Lung (tissue), 11 donors: ENCODE measurements at regions not wholly inside any gene's neighbourhood (a gene's known extent, or its start where the extent isn't known, plus 50 kb on each side); places are given as distances from the start of the nearest gene placed in this dataset.

ENCODE experiments used
- ATAC-seq: fragments of 200-7000 bp; cut with Tn5 transposase; one replicate; pipeline ENCODE4 v1.9.1; 2020; ENCODE audit warnings: moderate number of reproducible peaks; ENCODE audit not compliant: insufficient read depth, low FRiP score
- DNase-seq, 3 donors: peaks; one replicate each; pipeline ENCODE4 v3.0.0-alpha.2; 2013 to 2017
- H3K27ac ChIP-seq, 2 donors: one replicate each; pipeline ENCODE4 v1.5.1; 2013; ENCODE audit warnings: mild to moderate bottlenecking in 2 of 2, moderate library complexity in 2 of 2, control low read depth in 1 of 2, inconsistent platforms in 1 of 2, low read depth in 1 of 2, low read length in 1 of 2
- H3K27me3 ChIP-seq, 3 donors: one replicate each; pipeline ENCODE4 v1.5.1; 2013; ENCODE audit warnings: low read length in 2 of 3; ENCODE audit not compliant: control insufficient read depth in 3 of 3, insufficient read depth in 3 of 3
- H3K36me3 ChIP-seq, 4 donors: one replicate each; pipeline ENCODE4 v1.5.1; 2013; ENCODE audit warnings: low read length in 4 of 4, mild to moderate bottlenecking in 1 of 4, moderate library complexity in 1 of 4; ENCODE audit not compliant: control insufficient read depth in 4 of 4, insufficient read depth in 4 of 4
- H3K4me1 ChIP-seq, 5 donors: one replicate each; pipeline ENCODE4 v1.5.1; 2013; ENCODE audit warnings: low read length in 5 of 5, mild to moderate bottlenecking in 2 of 5, moderate library complexity in 1 of 5; ENCODE audit not compliant: control insufficient read depth in 5 of 5, insufficient read depth in 5 of 5
- H3K4me3 ChIP-seq: one replicate; pipeline ENCODE4 v1.5.1; 2013; ENCODE audit warnings: mild to moderate bottlenecking, control low read depth, moderate library complexity
- H3K9ac ChIP-seq, 2 donors: one replicate each; pipeline ENCODE4 v1.5.1; 2013; ENCODE audit warnings: low read length in 2 of 2, control low read depth in 1 of 2; ENCODE audit not compliant: insufficient read depth in 1 of 2
- H3K9me3 ChIP-seq, 4 donors: one replicate each; pipeline ENCODE4 v1.5.1; 2013; ENCODE audit warnings: low read length in 3 of 4, mild to moderate bottlenecking in 1 of 4, moderate library complexity in 1 of 4; ENCODE audit not compliant: control insufficient read depth in 4 of 4, insufficient read depth in 3 of 4
- WGBS, 2 donors: extraction: QIAGEN DNeasy Blood & Tissue Kit; methylation state at CpG; one replicate each; pipeline ENCODE4 v1.1.7; 2013; 5-methylcytosine and 5-hydroxymethylcytosine counted together
- TF ChIP-seq, protein P1 (sequence below): IDR thresholded peaks from 2 replicates; pipeline ENCODE4 v1.5.1; 2012; ENCODE audit warnings: mild to moderate bottlenecking; ENCODE audit errors: control extremely low read depth, extremely low read depth
- donor health status: control.
- donor health status: control.
- donor health status: Bipolar disorder and iron deficiency.
- donor health status: healthy.
- donor health status: DM: yes; HTN: yes; CAD: no.

DNA sequence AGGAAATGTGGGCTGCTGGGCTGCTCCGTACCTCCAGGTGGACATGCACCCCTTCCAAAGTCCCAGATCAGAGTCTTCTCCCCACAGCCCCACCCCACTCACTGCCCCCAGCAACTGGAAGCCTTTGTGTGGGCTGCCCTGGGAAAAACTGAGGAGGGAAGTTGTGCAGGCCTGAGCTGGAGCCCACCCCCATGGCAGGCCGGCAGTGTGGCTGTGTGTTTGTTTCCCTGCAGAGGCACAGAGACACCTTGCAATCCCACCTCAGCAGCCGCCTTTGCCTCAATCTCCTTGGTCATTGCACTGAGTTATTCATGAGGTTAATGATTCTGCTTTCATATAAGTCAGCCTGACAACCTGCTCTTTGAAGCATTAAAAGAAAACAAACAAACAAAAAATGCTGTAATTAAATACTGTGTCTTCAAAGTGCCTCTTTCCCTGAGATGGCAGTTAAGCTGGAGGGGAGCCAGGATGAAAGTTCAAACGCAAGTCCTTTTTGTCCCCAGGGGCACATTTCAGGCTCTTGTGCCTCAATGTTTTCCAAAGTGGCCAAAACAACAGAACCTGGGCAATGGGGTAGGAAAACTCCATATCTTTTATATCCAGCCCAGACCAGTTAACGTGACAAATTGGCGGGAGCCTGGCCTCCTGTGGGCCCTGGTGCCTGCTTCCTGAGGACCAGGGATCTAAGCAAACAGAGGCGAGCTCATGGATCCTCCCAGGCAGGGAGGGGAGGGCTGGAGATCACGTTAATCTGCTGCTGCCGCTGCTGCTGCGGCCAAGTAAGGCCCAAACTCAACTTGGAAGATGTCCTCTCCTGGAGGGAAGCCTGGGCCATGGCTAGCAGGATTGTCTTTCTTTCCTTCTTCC lies 51.9 kb upstream of the TSPAN11 start:
- no peak for ATAC-seq

DNA sequence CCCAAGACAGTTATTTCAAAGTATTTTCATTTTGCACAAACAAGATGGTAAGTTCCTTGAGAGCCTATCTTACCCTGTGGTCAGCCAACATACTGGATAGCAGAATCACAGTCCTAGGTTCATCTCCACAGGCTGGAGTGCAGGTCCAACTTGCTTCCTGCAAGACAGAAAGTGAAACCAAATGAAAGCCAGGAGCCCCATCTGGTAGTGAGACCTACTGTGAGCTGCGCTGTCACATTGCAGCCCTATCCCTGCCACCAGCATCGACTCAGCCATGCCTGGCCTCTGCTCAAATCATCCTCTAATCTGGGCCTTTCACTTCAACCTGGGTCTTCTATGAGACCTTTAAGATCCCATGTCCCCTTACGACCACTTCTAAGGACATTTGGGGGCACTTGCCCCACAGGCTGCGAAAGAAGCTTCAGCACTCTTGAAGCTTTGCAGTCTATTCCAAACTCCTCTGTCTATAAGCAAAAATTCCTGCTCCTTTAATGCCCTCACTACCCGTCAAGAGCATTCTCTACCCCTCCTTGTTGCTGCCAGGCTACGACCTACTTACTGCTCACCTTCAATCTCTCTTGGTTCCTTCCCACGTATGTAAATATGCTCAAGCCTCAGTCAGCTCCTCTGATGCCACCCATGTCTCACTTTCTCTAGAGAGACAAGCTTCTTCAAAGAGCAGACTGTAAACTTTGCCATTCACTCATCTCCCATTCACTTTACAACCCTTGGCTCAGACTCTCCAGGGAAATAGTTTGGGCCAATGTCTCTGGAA lies 55.9 kb upstream of the TSPAN11 start:
- Histone ChIP-seq H3K4me3 (no peak overlapping the region), H3K9ac (no peak overlapping the region), H3K4me1 (peaks cover 0 to 6% (median 0%) of the 10 kb centered on the region in 5 donors), H3K27me3 (no peaks in the 10 kb centered on the region), H3K27ac (no peak overlapping the region), H3K36me3 (no peaks in the 10 kb centered on the region), H3K9me3 (peaks cover 0 to 2% (median 0%) of the 10 kb centered on the region in 4 donors)
- WGBS, 2 donors: 87 to 94% methylated on average over 7 of the region's 7 CpGs
- ATAC-seq (no peak), DNase-seq (no peak)
- TF ChIP-seq, protein P1, sequence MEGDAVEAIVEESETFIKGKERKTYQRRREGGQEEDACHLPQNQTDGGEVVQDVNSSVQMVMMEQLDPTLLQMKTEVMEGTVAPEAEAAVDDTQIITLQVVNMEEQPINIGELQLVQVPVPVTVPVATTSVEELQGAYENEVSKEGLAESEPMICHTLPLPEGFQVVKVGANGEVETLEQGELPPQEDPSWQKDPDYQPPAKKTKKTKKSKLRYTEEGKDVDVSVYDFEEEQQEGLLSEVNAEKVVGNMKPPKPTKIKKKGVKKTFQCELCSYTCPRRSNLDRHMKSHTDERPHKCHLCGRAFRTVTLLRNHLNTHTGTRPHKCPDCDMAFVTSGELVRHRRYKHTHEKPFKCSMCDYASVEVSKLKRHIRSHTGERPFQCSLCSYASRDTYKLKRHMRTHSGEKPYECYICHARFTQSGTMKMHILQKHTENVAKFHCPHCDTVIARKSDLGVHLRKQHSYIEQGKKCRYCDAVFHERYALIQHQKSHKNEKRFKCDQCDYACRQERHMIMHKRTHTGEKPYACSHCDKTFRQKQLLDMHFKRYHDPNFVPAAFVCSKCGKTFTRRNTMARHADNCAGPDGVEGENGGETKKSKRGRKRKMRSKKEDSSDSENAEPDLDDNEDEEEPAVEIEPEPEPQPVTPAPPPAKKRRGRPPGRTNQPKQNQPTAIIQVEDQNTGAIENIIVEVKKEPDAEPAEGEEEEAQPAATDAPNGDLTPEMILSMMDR: no peak

More for the DNA sequence above, 51.9 kb upstream of the TSPAN11 start:
- Histone ChIP-seq H3K9me3 (peaks cover 0 to 2% (median 0%) of the 10 kb centered on the region in 4 donors), H3K9ac (no peak overlapping the region), H3K36me3 (no peaks in the 10 kb centered on the region), H3K27ac (no peak overlapping the region), H3K4me1 (peaks cover 0 to 6% (median under 1%) of the 10 kb centered on the region in 5 donors), H3K27me3 (no peaks in the 10 kb centered on the region), H3K4me3 (no peak overlapping the region)
- WGBS, 2 donors: 75 to 82% methylated on average over 10 of the region's 10 CpGs
- TF ChIP-seq, protein P1: no peak
- peak; percentile 11 to 37 (median 24) for DNase-seq

DNA sequence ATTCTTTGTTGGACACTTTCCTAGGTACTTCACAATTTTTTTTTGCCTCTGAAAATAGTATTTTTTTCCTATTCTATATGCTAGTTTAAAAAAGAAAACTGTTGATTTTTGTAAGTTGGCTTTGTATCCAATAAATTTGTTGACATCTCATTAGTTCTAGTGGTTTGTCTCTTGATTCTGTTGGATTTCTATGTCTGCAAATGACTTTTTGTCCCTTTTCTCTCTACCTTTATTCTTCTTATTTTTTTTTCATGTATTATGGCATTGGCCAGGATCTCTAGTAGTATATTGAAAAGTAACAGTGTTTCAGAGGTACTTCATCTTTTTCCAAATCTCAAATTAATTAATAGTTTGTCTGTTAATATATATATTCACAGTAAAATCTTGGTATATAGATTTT lies 59.1 kb upstream of the TSPAN11 start:
- Histone ChIP-seq H3K4me3 (no peak overlapping the region), H3K4me1 (no peaks in the 10 kb centered on the region), H3K9me3 (peaks cover 0 to 2% (median 0%) of the 10 kb centered on the region in 4 donors), H3K36me3 (no peaks in the 10 kb centered on the region), H3K27ac (no peak overlapping the region), H3K27me3 (no peaks in the 10 kb centered on the region), H3K9ac (no peak overlapping the region)
- TF ChIP-seq, protein P1: no peak
- DNase-seq (no peak), ATAC-seq (no peak)
